ENCODE measurements at regions not wholly inside any gene's neighbourhood (a gene's known extent, or its start where the extent isn't known, plus 50 kb on each side); places are given as distances from the start of the nearest gene placed in this dataset.

GRCh38 chr6:164731539-164731938 is 577.9 kb downstream of the C6orf118 start:
- Histone ChIP-seq H3K9me3 (no peaks in the 10 kb centered on the region), H3K4me3 (no peak overlapping the region), H3K36me3 (no peaks in the 10 kb centered on the region), H3K27ac (no peak overlapping the region), H3K27me3 (no peaks in the 10 kb centered on the region), H3K4me1 (no peaks in the 10 kb centered on the region)
- in situ Hi-C loops (cut with MboI; ENCODE audit: low pct_ligation_motif_present in 1 of 4, low pct_unique_long_range_greater_than_20kb in 1 of 4, low sequenced_read_pairs in 3 of 4), result no loop called here
- DNase-seq, result no peak
- TF ChIP-seq CTCF (IDR thresholded peaks at IDR 0.05) (no peak), POLR2A (IDR thresholded peaks at IDR 0.05) (no peak), EP300 (IDR thresholded peaks at IDR 0.05; ENCODE audit: low read depth) (no peak), POLR2AphosphoS5 (IDR thresholded peaks at IDR 0.05) (no peak)
- 42 to 44% methylated on average over 4 of the region's 4 CpGs for WGBS, 2 donors (ENCODE audit: low coverage in 1 of 2)
- intact Hi-C loops (cut with DNase I; ENCODE audit: low total_unique reads), result no loop called here

GRCh38 chr6:164721460-164721859 is 587.9 kb downstream of the C6orf118 start:
- intact Hi-C loops (cut with DNase I; ENCODE audit: low total_unique reads), result no loop called here
- Histone ChIP-seq H3K4me3 (no peak overlapping the region), H3K36me3 (no peaks in the 10 kb centered on the region), H3K27ac (no peak overlapping the region), H3K27me3 (no peaks in the 10 kb centered on the region), H3K9me3 (peaks cover 17 to 27% of the 10 kb centered on the region in 2 donors), H3K4me1 (no peaks in the 10 kb centered on the region)
- in situ Hi-C loops (cut with MboI; ENCODE audit: low pct_ligation_motif_present in 1 of 4, low pct_unique_long_range_greater_than_20kb in 1 of 4, low sequenced_read_pairs in 3 of 4), result no loop called here
- TF ChIP-seq CTCF (IDR thresholded peaks at IDR 0.05) (no peak), EP300 (IDR thresholded peaks at IDR 0.05; ENCODE audit: low read depth) (no peak), POLR2AphosphoS5 (IDR thresholded peaks at IDR 0.05) (no peak), POLR2A (IDR thresholded peaks at IDR 0.05) (no peak)
- 43 to 52% methylated on average over 4 of the region's 4 CpGs for WGBS, 2 donors (ENCODE audit: low coverage in 1 of 2)
- no peak for DNase-seq

GRCh38 chr6:164700497-164700896 is 608.9 kb downstream of the C6orf118 start:
- in situ Hi-C loops (cut with MboI; ENCODE audit: low pct_ligation_motif_present in 1 of 4, low pct_unique_long_range_greater_than_20kb in 1 of 4, low sequenced_read_pairs in 3 of 4) (no loop called here), intact Hi-C loops (cut with DNase I; ENCODE audit: low total_unique reads) (no loop called here)
- no peaks in the 10 kb centered on the region for H3K36me3 ChIP-seq
- TF ChIP-seq POLR2AphosphoS5 (IDR thresholded peaks at IDR 0.05), result no peak
- TF ChIP-seq CTCF (IDR thresholded peaks at IDR 0.05), result no peak
- no peak for TF ChIP-seq POLR2A (IDR thresholded peaks at IDR 0.05)
- TF ChIP-seq EP300 (IDR thresholded peaks at IDR 0.05; ENCODE audit: low read depth), result no peak
- 60 to 66% methylated on average over 1 of the region's 1 CpG for WGBS, 2 donors (ENCODE audit: low coverage in 1 of 2)
- H3K4me1 ChIP-seq, result no peaks in the 10 kb centered on the region
- no peaks in the 10 kb centered on the region for H3K27me3 ChIP-seq
- DNase-seq, result no peak
- no peak overlapping the region for H3K27ac ChIP-seq
- H3K9me3 ChIP-seq, result peaks cover 0 to 3% of the 10 kb centered on the region in 2 donors
- H3K4me3 ChIP-seq, result no peak overlapping the region

- no peak overlapping the region for H3K4me3 ChIP-seq
- no peak overlapping the region for H3K27ac ChIP-seq
- in situ Hi-C loops (cut with MboI; ENCODE audit: low pct_ligation_motif_present in 1 of 4, low pct_unique_long_range_greater_than_20kb in 1 of 4, low sequenced_read_pairs in 3 of 4), result no loop called here
- no peaks in the 10 kb centered on the region for H3K27me3 ChIP-seq
- H3K36me3 ChIP-seq, result no peaks in the 10 kb centered on the region
- no peak for DNase-seq
- intact Hi-C loops (cut with DNase I; ENCODE audit: low total_unique reads), result no loop called here
- TF ChIP-seq POLR2AphosphoS5 (IDR thresholded peaks at IDR 0.05), result no peak
- no peak for TF ChIP-seq POLR2A (IDR thresholded peaks at IDR 0.05)
- no peak for TF ChIP-seq EP300 (IDR thresholded peaks at IDR 0.05; ENCODE audit: low read depth)
- no peak for TF ChIP-seq CTCF (IDR thresholded peaks at IDR 0.05)
- no peaks in the 10 kb centered on the region for H3K4me1 ChIP-seq
- no peaks in the 10 kb centered on the region for H3K9me3 ChIP-seq
- WGBS, 2 donors (ENCODE audit: low coverage in 1 of 2), result 45 to 70% methylated on average over 4 of the region's 4 CpGs
These were observed 613.5 kb downstream of the C6orf118 start for GRCh38 chr6:164695896-164696295.
